Astrocyte (in vitro differentiated cells and primary cell): ENCODE measurements at regions not wholly inside any gene's neighbourhood (a gene's known extent, or its start where the extent isn't known, plus 50 kb on each side); places are given as distances from the start of the nearest gene placed in this dataset.

Experiments used
- DNase-seq: peaks from one replicate; pipeline ENCODE4 v3.0.0-alpha.2; 2010; ENCODE audit warnings: low read depth
- FAIRE-seq: peaks from 2 replicates; lab custom pipeline; 2011; peaks lifted over from hg19 to GRCh38; lab: Jason Lieb, UNC
- H2AFZ ChIP-seq: 2 replicates; pipeline ENCODE4 v1.6.0; 2012; ENCODE audit warnings: low read depth, low read length, inconsistent platforms
- H3K27ac ChIP-seq: 2 replicates; pipeline ENCODE4 v1.5.1; 2011; ENCODE audit warnings: low read depth, low read length, inconsistent platforms
- H3K27me3 ChIP-seq: 2 replicates; pipeline ENCODE4 v1.6.0; 2011; ENCODE audit warnings: low read length, inconsistent platforms; ENCODE audit not compliant: insufficient read depth
- H3K36me3 ChIP-seq: 2 replicates; pipeline ENCODE4 v1.5.1; 2011; ENCODE audit warnings: low read length, inconsistent platforms; ENCODE audit not compliant: insufficient read depth
- H3K4me1 ChIP-seq: 2 replicates; pipeline ENCODE4 v1.5.1; 2011; ENCODE audit warnings: low read length, inconsistent platforms; ENCODE audit not compliant: insufficient read depth
- H3K4me2 ChIP-seq: 2 replicates; pipeline ENCODE4 v1.6.0; 2012; ENCODE audit warnings: low read length, inconsistent platforms
- H3K4me3 ChIP-seq: 2 replicates; pipeline ENCODE4 v1.5.1; 2011; ENCODE audit warnings: low read depth, mild to moderate bottlenecking, low read length, inconsistent platforms; ENCODE audit not compliant: insufficient read depth
- H3K79me2 ChIP-seq: 2 replicates; pipeline ENCODE4 v1.6.0; 2012; ENCODE audit warnings: mild to moderate bottlenecking, low read length, inconsistent platforms; ENCODE audit not compliant: insufficient read depth
- H3K9ac ChIP-seq: 2 replicates; pipeline ENCODE4 v1.6.0; 2012; ENCODE audit warnings: mild to moderate bottlenecking, low read length, inconsistent platforms
- H3K9me3 ChIP-seq: 2 replicates; pipeline ENCODE4 v1.5.1; 2012; ENCODE audit warnings: low read depth, mild to moderate bottlenecking, low read length, inconsistent platforms; ENCODE audit not compliant: insufficient read depth
- H4K20me1 ChIP-seq: 2 replicates; pipeline ENCODE4 v1.6.0; 2012; ENCODE audit warnings: low read length, inconsistent platforms; ENCODE audit not compliant: insufficient read depth
- H3K27ac Mint-ChIP-seq: one replicate; pipeline ENCODE4 v1.8.0; 2021; ENCODE audit warnings: mild to moderate bottlenecking, mixed read lengths; ENCODE audit not compliant: unreplicated experiment
- H3K27me3 Mint-ChIP-seq: one replicate; pipeline ENCODE4 v1.8.0; 2021; ENCODE audit warnings: low read depth, mixed read lengths; ENCODE audit not compliant: unreplicated experiment
- H3K36me3 Mint-ChIP-seq: one replicate; pipeline ENCODE4 v1.8.0; 2021; ENCODE audit warnings: low read depth, mixed read lengths; ENCODE audit not compliant: unreplicated experiment
- H3K4me1 Mint-ChIP-seq: one replicate; pipeline ENCODE4 v1.8.0; 2021; ENCODE audit warnings: low read depth, mixed read lengths; ENCODE audit not compliant: unreplicated experiment
- H3K4me3 Mint-ChIP-seq: one replicate; pipeline ENCODE4 v1.8.0; 2021; ENCODE audit warnings: mild to moderate bottlenecking, moderate library complexity, mixed read lengths; ENCODE audit not compliant: unreplicated experiment
- H3K9me3 Mint-ChIP-seq: one replicate; pipeline ENCODE4 v1.8.0; 2021; ENCODE audit warnings: mild to moderate bottlenecking, mixed read lengths; ENCODE audit not compliant: unreplicated experiment
- CTCF ChIP-seq: IDR thresholded peaks from 2 replicates; pipeline ENCODE4 v1.5.1; 2011; ENCODE audit warnings: low read depth, mild to moderate bottlenecking, inconsistent platforms, low read length, moderate library complexity; ENCODE audit not compliant: insufficient read depth
- EZH2 ChIP-seq: IDR thresholded peaks from 2 replicates; pipeline ENCODE4 v1.6.1; 2012; ENCODE audit warnings: mild to moderate bottlenecking, low read length, inconsistent platforms; ENCODE audit not compliant: insufficient read depth

- H2AFZ ChIP-seq = no peak overlapping the region
- no peaks in the 10 kb centered on the region for H3K27me3 ChIP-seq
- DNase-seq = no peak
- Mint-ChIP-seq H3K4me1 (peaks cover 4% of the 10 kb centered on the region), H3K36me3 (no peaks in the 10 kb centered on the region), H3K27ac (no peak overlapping the region), H3K27me3 (peaks cover 27% of the 10 kb centered on the region), H3K4me3 (no peak overlapping the region), H3K9me3 (peaks cover 8% of the 10 kb centered on the region)
- H3K27ac ChIP-seq = no peak overlapping the region
- H4K20me1 ChIP-seq = no peaks in the 10 kb centered on the region
- no peaks in the 10 kb centered on the region for H3K4me1 ChIP-seq
- FAIRE-seq = no peak
- no peaks in the 10 kb centered on the region for H3K9me3 ChIP-seq
- no peak overlapping the region for H3K4me2 ChIP-seq
- H3K36me3 ChIP-seq = no peaks in the 10 kb centered on the region
- H3K79me2 ChIP-seq = no peaks in the 10 kb centered on the region
- no peak for TF ChIP-seq EZH2
- TF ChIP-seq CTCF = no peak
- no peak overlapping the region for H3K4me3 ChIP-seq
- H3K9ac ChIP-seq = no peak overlapping the region
Measured at GRCh38 chr16:49010396-49010795, 271.2 kb downstream of the CBLN1 start.

GRCh38 chr16:49009204-49009603 lies 272.4 kb downstream of the CBLN1 start:
- H3K9me3 ChIP-seq = no peaks in the 10 kb centered on the region
- no peak overlapping the region for H3K9ac ChIP-seq
- Mint-ChIP-seq H3K9me3 (peaks cover 8% of the 10 kb centered on the region), H3K4me1 (peaks cover 4% of the 10 kb centered on the region), H3K36me3 (no peaks in the 10 kb centered on the region), H3K27me3 (peaks cover 24% of the 10 kb centered on the region), H3K27ac (no peak overlapping the region), H3K4me3 (no peak overlapping the region)
- H3K36me3 ChIP-seq = no peaks in the 10 kb centered on the region
- H3K27me3 ChIP-seq = no peaks in the 10 kb centered on the region
- no peak overlapping the region for H3K4me3 ChIP-seq
- no peak for FAIRE-seq
- no peaks in the 10 kb centered on the region for H3K79me2 ChIP-seq
- H3K4me2 ChIP-seq = no peak overlapping the region
- H3K27ac ChIP-seq = no peak overlapping the region
- H2AFZ ChIP-seq = no peak overlapping the region
- no peaks in the 10 kb centered on the region for H3K4me1 ChIP-seq
- DNase-seq = no peak
- H4K20me1 ChIP-seq = no peaks in the 10 kb centered on the region
- TF ChIP-seq CTCF = no peak
- TF ChIP-seq EZH2 = no peak

GRCh38 chr16:49003992-49004391 lies 277.6 kb downstream of the CBLN1 start:
- H3K36me3 Mint-ChIP-seq = no peaks in the 10 kb centered on the region
- Histone ChIP-seq H3K9ac (no peak overlapping the region), H3K36me3 (no peaks in the 10 kb centered on the region), H3K27ac (no peak overlapping the region), H4K20me1 (no peaks in the 10 kb centered on the region), H3K9me3 (no peaks in the 10 kb centered on the region), H3K4me3 (no peak overlapping the region), H3K4me1 (no peaks in the 10 kb centered on the region), H3K79me2 (no peaks in the 10 kb centered on the region), H3K27me3 (no peaks in the 10 kb centered on the region), H2AFZ (no peak overlapping the region), H3K4me2 (no peak overlapping the region)
- no peak overlapping the region for H3K4me3 Mint-ChIP-seq
- no peak overlapping the region for H3K27ac Mint-ChIP-seq
- no peak for DNase-seq
- peaks cover 4% of the 10 kb centered on the region for H3K4me1 Mint-ChIP-seq
- no peak for FAIRE-seq
- no peaks in the 10 kb centered on the region for H3K9me3 Mint-ChIP-seq
- TF ChIP-seq CTCF = no peak
- TF ChIP-seq EZH2 = no peak
- peaks cover 30% of the 10 kb centered on the region for H3K27me3 Mint-ChIP-seq
